Hematopoietic multipotent progenitor cell treated with erythropoietin and hydrocortisone succinate and interleukin-3 and kit ligand, for 15 days (in vitro differentiated cells): ENCODE measurements at regions not wholly inside any gene's neighbourhood (a gene's known extent, or its start where the extent isn't known, plus 50 kb on each side); places are given as distances from the start of the nearest gene placed in this dataset.
"Not testable (repeated sequence)": the region's sequence is repeated elsewhere in the genome, so short reads cannot be mapped to it uniquely, and the experiment has no call there.

ENCODE experiments used
- DNase-seq: peaks from one replicate; pipeline ENCODE4 v3.0.0-alpha.2; 2015; ENCODE audit warnings: low spot score

DNA sequence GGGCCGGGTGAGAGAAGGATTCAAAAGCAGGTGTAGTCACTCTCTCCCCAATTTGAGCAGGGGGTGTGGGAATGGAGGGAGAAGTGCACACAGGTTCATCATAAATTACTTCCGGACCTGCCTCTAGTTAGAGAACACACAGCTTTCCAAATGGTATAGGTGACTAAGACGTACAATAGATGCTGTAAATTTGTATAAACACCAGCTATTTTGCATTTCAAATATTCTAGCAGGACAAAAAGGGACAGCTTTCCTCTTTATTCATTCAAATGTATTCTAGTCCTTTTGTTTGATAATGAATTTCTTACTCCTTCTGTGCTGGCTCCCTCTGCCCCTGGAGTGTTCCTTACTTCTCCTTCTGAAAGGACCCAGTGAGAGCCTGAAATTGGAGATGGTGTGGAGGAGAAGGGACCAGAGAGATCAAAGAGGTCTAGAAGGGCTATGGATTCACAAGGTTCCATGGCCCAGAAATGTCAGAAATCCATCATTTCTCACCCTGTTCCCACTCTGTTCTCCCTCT is 53.2 kb upstream of the SH3BP4 start:
- no peak for DNase-seq

DNA sequence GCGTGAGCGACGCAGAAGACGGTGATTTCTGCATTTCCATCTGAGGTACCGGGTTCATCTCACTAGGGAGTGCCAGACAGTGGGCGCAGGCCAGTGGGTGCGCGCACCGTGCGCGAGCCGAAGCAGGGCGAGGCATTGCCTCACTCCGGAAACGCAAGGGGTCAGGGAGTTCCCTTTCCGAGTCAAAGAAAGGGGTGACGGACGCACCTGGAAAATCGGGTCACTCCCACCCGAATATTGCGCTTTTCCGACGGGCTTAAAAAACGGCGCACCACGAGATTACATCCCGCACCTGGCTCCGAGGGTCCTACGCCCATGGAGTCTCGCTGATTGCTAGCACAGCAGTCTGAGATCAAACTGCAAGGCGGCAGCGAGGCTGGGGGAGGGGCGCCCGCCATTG is 63.4 kb upstream of the SH3BP4 start:
- DNase-seq: not testable (repeated sequence)

DNA sequence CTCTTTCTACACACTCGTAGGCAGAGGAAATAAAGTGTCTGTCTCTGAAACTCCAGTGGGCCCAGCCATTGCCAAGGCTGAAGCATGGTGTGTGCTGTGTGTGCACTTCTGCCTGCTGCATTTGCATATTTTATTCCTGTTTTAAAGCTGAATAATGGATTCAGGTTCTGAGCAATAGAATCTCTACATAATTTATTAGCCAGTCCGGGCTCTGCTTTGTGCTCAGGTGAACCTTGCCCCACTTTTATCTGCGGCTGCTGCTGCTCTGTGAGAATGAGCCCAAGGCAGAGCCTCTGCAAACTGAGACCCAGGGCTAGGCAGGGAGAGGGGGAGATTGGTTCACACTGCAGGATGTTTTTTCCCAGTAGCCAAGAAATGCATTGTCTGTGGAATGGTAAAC is 64.6 kb upstream of the SH3BP4 start:
- DNase-seq: no peak

DNA sequence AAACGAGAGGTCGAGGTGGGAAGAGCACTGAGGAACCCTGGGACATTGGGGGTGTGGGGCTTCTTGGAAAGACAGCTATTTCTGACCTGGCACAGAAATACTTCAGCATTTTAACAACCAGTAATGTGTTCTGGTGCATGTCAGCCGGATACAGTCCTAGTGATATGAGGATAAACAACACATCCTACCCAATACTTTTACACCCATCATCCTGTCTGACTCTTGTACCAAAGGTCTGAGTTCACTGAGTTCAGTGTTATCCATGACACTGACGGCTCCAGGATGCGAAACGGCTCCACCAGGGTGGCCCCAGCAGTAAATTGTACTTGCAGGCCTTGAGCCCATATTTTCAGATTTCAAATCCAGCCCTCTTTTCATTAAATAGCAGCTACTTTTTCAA is 65.9 kb upstream of the SH3BP4 start:
- no peak for DNase-seq

DNA sequence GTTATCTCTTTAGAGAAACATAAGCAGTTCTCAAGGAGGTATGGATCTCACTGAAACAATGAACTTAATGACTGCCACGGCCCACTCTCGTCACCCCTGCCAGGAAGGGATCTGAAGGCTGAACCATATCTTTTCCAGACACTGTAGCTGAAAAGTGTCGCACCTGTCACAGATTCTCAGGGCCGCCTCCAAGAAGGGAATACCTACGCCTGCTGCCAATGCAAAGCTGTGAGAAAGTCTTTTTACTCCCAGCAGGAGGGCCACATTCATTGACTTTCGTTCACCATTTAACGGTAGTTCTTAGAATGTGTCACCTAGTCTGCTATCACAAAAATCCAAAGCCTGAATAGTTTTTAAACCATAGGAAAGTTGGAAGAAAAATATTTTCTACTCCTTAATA is 66.7 kb upstream of the SH3BP4 start:
- DNase-seq: no peak

DNA sequence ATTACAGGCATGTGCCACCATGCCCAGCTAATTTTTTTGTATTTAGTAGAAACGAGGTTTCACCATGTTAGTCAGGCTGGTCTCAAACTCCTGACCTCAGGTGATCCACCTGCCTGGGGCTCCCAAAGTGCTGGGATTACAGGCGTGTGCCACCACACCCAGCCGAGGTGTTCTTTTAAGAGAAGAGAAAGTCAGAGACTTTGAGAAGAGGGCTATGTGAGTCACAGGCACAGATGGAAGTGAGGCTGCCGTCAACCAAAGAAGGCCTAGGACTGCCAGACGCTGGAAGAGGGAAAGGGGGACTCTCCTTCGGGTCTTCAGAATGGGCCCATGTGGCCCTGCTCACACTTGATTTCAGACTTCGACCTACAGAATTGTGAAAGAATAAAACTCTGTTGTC is 67.2 kb upstream of the SH3BP4 start:
- DNase-seq: no peak

DNA sequence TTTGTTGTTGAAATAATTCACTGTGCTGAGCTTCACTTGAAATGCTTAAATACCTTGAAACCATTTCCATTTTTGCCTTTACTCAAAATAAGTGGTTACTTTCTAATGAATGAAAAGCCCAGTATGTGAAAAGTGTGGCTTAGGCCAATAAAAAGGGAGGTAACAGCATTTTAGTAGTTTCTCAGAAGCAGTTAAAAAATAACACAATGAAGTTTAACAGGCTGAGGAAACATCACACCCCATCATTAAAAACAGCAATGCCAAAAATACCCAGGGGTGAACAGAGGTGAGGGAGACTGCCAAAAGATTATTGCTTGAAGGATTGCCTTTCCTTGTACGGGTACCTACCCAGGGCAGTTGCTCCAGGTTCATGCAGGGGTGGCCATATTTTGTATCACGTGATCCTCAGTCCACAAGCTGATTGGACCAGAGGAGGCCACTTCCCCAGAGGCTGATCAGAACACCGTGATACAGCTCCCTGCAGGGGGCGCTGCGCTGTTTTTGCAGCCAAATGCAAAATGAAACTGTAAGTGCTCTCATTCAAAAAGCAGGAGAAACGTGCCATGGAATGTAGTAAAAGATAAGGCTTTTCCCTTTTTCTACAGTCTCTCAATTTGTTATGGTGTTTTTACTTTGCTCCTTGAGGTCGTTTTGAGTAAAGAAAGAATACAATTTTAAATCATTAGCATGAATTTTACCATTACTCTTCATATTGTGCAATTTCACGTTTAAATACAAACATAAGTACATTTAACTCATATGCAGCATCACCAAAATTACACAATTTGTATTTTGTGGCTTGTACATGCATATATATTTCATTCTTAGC is 70.2 kb upstream of the SH3BP4 start:
- peak; percentile 43 for DNase-seq

DNA sequence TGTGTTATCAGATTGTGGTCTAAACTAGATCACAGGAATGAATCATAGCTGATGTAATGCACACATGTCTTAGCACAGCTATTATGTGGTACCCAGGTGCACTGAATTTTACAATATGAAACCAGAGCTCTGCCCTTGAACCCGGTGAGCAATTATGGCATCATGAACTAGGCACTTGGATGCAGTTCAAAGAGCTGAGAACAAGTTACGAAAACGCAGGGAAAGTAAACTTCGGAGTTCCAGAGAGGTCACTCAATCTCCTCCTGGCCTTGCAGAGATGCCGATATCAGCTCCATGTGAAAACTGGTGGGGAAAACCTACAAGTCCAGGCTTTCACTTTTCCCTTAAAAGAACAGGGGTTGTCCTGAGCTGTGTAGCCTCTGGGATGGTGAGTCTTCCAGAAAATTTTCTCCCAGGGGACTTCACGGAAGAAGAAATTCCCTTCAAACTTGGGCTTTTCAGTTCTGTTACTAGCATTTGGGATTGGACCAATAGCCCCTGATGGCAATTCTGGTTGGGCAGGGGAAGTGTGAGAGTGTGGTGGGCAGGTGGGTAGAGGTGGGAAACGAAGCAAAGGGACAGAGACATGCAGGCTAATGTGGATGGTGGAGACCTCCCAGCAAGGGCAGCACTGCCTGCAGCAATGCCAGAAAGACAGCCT is 71.1 kb upstream of the SH3BP4 start:
- no peak for DNase-seq

DNA sequence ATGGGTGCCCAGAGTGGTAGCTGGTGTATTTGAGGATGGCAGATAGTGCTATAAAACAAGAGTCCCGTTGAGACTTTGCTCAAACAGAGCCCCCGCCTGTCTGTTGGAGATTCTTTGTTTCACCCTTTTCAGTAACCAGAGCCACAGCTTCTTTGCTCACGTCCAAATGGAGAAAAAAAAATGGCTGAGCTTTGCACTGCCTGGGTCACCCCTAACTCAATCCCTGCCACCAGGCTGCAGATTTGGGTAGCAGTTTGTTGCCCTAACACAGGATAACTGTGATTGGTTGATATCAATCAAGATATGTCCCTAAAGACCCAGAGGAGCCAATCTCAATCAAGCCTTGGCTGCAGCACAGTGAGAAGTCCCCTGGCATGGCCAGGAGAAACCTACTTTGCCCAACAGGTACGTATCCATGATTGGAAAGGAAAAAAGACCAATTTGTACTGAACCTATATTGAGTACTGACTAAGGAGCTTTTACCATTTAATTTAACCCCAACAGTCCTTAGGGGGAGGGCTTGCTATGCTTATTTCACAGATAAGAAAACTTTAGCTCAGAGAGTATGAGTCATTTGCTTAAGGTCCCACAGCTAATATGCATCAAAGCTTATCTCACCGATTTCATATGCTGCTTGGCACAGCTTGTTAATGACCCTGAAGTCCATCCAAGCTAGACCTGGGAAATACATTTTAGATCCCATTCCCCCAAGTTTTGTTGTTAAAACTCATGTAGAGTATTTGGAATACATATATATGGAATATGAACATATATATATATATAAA is 72.0 kb upstream of the SH3BP4 start:
- DNase-seq: no peak

DNA sequence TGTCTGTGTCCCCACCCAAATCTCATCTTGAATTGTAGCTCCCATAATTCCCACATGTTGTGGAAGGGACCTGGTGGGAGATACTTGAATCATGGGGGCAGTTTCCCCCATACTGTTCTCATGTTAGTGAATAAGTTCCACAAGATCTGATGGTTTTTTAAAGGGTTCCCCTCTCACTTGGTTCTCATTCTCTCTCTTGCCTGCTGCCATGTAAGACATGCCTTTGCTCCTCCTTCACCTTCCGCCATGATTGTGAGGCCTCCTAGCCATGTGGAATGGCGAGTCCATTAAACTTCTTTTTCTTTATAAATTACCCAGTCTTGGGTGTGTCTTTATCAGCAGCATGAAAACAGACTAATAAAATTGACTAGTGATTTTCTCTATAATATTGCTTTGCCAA is 75.2 kb upstream of the SH3BP4 start:
- not testable (repeated sequence) for DNase-seq

DNA sequence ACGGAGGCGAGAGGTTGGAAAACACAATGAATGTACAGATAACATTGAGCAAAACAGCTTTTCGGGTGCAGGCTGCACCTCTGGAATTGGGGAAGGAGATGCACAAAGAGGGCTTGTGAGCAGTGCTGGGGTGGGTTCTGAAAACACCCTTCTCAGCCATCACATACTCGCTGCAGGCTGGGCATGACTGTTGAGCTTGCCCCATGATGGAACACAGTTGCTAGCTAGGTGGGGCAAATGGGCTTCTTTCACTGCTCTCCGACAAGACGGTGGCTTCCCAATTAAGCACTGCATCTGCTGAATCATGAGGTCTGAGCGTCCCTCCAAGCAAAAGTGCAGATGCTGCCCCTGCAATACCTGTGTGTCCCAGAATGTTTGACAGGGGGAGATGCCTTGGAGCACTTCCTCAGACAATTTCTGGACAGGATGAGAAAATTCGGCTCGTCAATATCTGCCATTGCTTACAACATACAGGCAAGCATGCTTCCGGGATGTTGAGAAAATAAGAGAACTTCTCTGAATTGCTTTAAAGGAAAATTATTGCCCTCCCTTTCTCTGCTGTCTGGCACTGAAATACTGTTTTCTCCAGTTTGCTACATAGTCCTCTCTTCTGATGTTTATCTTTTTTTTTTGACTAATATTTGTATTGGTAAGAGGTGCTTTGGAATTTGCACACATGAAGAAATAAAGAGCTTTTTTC is 77.3 kb upstream of the SH3BP4 start:
- DNase-seq: no peak

DNA sequence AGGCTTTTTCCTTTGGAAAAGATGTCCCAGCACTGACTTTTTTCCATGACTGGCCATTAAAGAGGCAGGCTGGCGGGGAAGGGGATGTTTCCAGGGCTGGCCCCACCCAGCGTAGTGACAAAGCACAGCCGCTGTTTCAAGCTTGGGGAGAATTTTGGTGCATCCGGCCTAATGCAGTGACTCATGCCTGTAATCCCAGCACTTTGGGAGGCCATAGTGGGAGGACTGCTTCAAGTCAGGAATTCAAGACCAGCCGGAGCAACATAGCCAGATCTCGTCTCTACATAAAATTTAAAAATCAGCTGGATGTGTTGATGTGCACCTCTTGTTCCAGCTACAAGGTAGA is 78.0 kb upstream of the SH3BP4 start:
- DNase-seq: no peak

DNA sequence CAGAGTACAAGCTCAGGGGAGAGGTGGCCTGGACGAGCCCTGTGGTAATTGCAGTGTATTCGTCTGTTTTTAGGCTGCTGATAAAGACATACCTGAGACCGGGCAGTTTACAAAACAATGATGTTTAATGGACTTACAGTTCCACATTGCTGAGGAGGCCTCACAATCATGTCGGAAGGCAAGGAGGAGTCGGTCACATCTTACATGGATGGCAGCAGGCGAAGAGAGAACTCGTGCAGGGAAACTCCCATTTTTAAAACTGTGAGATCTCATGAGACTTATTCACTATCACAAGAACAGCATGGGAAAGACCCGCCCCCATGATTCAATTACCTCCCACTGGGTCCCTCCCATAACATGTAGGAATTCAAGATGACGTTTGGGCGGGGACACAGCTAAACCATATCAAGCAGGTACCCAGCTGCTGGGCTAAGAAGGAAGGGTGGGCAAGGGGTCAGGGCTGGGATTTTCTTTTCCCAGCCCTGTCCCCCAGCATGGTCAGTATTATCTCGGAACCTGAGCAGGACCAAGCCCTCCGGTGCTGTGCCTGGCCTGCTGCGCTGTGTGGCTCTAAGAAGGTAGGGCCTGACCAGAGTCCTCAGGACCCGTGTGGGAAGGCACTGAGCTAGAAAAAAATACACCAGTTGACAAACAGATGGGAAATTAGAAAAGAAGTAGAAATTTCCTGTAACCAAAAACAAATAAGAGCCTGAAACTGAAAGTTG is 78.6 kb upstream of the SH3BP4 start:
- no peak for DNase-seq

DNA sequence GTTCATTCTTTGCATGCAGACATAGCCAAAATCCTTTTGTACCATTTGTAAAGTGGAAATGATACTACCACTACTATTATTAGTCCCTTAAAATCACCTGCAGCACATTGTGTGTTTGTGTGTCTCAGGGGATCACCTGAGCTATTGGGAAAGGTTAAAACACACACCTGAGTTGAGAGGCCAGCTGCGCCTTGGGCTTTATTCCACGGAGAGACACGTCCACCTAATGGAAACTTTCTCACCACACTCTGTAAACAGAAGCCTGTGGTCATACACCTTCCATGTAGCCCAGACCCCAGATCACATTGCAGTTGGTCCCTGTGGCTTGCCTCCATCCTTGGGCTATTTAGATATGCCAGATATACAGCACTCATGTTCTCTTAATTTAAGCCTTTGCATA is 81.8 kb upstream of the SH3BP4 start:
- no peak for DNase-seq

DNA sequence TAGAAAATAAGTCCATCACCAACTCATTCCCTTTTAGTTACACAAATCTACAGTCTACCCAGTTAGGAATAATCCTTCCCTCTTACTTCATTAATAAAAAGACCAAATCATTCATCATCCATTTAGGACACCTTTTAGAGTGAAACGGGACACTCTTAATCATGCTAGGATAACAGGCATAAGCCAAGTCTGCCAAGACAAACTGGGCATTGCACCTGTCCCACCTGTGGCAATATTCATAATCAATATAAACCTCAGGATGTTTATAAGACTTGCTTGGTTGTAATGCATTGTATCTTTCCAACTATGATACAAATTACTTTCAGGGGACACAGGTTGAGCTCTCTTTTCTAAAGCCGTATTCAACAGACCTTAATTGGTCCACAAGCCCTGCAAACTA is 82.7 kb upstream of the SH3BP4 start:
- DNase-seq: no peak

DNA sequence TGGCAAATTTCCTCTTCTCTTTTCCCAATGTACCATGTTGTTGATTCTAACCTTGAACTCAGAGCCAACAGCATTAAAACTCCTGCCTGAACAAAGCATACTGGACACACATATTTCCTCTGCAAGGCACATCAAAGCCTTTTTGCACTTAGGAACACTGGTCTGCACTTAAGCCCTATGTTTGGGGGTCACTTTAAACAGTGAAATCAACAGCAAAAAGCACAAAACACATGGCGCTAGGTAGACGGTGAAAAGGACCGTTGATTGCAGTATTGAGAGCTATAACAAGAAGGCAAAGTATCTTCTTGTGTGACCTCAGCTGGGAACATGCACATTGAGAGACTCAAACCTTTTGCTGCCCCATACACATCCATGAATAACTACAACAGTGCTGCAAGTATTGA is 83.9 kb upstream of the SH3BP4 start:
- no peak for DNase-seq

DNA sequence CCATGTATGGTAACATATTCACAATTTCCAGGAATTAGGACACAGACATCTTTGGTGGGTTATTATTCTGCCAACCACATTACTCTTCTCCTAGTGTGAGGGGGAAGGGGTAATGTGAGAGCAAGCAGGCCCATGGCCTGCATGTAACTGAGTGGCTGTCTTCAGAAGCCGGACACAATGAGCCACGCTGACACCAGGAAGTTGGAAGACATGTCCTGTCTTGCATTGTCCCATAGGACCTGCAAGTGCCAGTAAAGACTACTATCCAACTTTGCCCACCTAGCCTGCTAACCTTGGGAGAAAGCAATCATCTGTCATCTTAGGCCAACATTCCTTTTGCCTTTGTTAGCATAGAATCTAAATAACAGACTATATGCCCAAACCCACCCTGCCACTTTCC is 86.2 kb upstream of the SH3BP4 start:
- no peak for DNase-seq

DNA sequence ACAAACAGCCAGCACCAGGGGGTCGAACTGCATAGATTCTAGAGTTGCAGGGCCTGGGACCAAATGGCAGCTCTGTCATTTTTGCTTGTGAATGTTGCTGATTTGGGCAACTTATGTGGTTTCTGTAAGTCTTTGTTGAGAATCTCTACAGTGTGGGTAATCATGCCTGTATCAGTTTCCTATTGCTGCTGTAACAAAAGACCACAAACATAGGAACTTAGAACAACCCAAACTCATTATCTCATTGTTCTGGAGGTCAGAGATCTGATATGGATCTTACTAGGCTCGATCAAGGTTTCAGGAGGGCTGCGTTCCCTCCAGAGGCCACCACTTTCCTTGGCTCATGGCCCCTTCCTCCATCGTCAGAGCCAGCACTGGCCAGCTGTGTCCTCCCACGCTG is 86.8 kb upstream of the SH3BP4 start:
- no peak for DNase-seq

DNA sequence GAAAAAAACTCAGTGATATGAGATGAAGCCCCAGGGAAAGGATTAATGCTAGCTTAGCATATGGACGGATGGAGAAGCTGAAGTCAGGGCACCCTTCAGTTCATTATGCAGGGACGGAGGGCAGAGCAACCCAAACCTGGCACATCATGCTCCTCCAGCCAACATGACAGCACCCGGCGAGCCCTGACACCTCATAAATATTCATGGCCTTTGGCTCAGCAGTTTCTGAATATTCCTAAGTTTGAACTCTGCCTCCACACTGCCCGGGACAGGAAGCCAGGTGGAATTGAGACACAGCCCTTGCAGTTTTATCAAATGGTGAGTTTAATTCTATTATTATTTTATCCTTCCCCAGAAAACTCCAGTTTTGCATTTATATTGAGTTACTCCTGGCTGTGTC is 87.3 kb upstream of the SH3BP4 start:
- DNase-seq: no peak

DNA sequence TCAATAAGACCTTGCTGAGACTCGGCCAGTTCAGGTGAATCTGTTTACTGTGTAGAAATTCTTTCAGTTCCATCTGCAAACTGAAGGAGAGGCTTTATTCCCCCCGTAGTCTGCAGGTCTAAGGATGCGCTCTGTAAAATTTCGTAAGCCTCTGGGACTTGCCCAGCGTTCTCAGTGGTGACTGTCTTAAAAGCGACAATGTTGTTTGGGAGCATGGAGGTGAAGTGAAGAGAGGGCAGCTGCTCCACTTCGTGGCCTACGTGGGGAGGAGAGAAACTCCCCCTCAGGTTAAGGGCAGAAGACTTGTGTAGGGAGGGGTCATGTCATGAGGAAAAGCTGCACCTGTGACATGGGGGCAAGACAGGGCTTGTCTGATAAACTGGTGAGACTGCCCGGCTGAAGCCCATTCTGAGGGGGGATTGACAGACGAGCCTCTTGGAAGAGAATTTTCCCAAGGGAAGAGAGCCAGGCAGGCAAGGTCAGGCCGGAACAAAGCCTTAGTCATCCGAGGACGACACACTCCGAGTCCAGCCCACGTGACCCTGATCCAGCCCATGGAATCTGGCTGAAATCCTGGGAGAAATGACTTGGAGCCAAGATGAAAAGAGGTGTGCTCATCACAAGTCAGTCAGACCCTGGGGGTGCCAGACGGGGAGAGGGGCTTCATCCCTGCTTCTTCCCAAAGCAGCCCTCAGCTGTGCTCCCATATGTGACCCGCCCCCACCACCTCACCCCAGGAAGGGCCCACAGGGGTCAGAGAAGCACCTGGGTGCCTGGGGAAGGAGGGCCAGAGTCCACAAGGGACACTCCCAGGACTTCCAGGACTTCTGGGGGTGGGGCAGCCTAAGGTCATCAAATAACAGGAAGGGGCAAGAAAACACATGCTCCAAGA is 88.5 kb upstream of the SH3BP4 start:
- DNase-seq: no peak
